ENCODE measurements at regions not wholly inside any gene's neighbourhood (a gene's known extent, or its start where the extent isn't known, plus 50 kb on each side); places are given as distances from the start of the nearest gene placed in this dataset.

- Histone ChIP-seq H3K36me3 (ENCODE audit: control insufficient read depth, insufficient read depth, low read length) (no peaks in the 10 kb centered on the region), H3K27me3 (replicated peaks; ENCODE audit: control insufficient read depth, insufficient read depth, low read length) (no peaks in the 10 kb centered on the region), H3K4me1 (no peaks in the 10 kb centered on the region), H3K4me3 (ENCODE audit: low read depth, low read length) (no peak overlapping the region), H3K9me3 (no peaks in the 10 kb centered on the region)
- TF ChIP-seq, protein P1, sequence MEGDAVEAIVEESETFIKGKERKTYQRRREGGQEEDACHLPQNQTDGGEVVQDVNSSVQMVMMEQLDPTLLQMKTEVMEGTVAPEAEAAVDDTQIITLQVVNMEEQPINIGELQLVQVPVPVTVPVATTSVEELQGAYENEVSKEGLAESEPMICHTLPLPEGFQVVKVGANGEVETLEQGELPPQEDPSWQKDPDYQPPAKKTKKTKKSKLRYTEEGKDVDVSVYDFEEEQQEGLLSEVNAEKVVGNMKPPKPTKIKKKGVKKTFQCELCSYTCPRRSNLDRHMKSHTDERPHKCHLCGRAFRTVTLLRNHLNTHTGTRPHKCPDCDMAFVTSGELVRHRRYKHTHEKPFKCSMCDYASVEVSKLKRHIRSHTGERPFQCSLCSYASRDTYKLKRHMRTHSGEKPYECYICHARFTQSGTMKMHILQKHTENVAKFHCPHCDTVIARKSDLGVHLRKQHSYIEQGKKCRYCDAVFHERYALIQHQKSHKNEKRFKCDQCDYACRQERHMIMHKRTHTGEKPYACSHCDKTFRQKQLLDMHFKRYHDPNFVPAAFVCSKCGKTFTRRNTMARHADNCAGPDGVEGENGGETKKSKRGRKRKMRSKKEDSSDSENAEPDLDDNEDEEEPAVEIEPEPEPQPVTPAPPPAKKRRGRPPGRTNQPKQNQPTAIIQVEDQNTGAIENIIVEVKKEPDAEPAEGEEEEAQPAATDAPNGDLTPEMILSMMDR (IDR thresholded peaks at IDR 0.05; ENCODE audit: insufficient read depth in 1 of 2, low read depth in 1 of 2, low read length in 1 of 2, severe bottlenecking in 1 of 2, unreplicated experiment in 1 of 2): no peak
- no TSS peak for BruUV-seq (replicated peaks)
- no peaks in the 10 kb centered on the region for H3K9me3 Mint-ChIP-seq (ENCODE audit: unreplicated experiment)
- no peak for DNase-seq
- no peaks in the 10 kb centered on the region for H3K36me3 Mint-ChIP-seq (ENCODE audit: insufficient read depth, unreplicated experiment)
- no peaks in the 10 kb centered on the region for H3K27me3 Mint-ChIP-seq (ENCODE audit: insufficient read depth, unreplicated experiment)
- intact Hi-C loops (cut with micrococcal nuclease; ENCODE audit: unreplicated experiment): no loop called here
- no peaks in the 10 kb centered on the region for H3K4me1 Mint-ChIP-seq (ENCODE audit: low read depth, unreplicated experiment)
- no peak overlapping the region for H3K4me3 Mint-ChIP-seq (ENCODE audit: unreplicated experiment)
- no peak overlapping the region for H3K27ac Mint-ChIP-seq (ENCODE audit: unreplicated experiment)
- ChIA-PET POLR2A (no interaction called here), CTCF (no interaction called here)
Measured at GRCh38 chr6:14459315-14459714, 341.7 kb downstream of the CD83 start.

DNA sequence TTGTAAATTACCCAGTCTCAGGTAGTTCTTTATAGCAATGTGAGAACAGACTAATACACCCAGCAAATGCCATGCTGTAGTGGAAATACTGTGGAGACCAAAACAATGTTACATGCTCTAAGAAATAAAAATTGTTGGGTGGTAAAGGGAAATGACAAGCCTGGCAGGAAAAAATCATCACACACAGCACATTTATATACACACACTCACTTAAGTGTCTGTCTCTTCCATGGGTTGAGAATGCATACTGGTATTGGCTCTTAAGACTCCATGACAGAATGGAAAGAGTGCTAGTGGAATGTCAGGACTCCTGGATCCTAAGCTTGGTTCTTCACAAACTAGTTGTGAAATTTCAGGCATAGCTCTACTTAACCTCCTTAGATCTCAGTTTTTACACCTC is 343.0 kb downstream of the CD83 start:
- intact Hi-C loops (cut with micrococcal nuclease; ENCODE audit: unreplicated experiment): no loop called here
- Histone ChIP-seq H3K4me3 (ENCODE audit: low read depth, low read length) (no peak overlapping the region), H3K9me3 (no peaks in the 10 kb centered on the region), H3K4me1 (no peaks in the 10 kb centered on the region), H3K36me3 (ENCODE audit: control insufficient read depth, insufficient read depth, low read length) (no peaks in the 10 kb centered on the region), H3K27me3 (replicated peaks; ENCODE audit: control insufficient read depth, insufficient read depth, low read length) (no peaks in the 10 kb centered on the region)
- CTCF ChIA-PET: no interaction called here
- Mint-ChIP-seq H3K9me3 (ENCODE audit: unreplicated experiment) (peaks cover 9% of the 10 kb centered on the region), H3K4me1 (ENCODE audit: low read depth, unreplicated experiment) (no peaks in the 10 kb centered on the region), H3K4me3 (ENCODE audit: unreplicated experiment) (no peak overlapping the region), H3K36me3 (ENCODE audit: insufficient read depth, unreplicated experiment) (no peaks in the 10 kb centered on the region), H3K27ac (ENCODE audit: unreplicated experiment) (no peak overlapping the region), H3K27me3 (ENCODE audit: insufficient read depth, unreplicated experiment) (no peaks in the 10 kb centered on the region)
- no peak for DNase-seq
- POLR2A ChIA-PET: no interaction called here
- TF ChIP-seq, protein P1 (IDR thresholded peaks at IDR 0.05; ENCODE audit: insufficient read depth in 1 of 2, low read depth in 1 of 2, low read length in 1 of 2, severe bottlenecking in 1 of 2, unreplicated experiment in 1 of 2): no peak
- no TSS peak for BruUV-seq (replicated peaks)

GRCh38 chr6:14462135-14462534 is 344.6 kb downstream of the CD83 start:
- CTCF ChIA-PET: no interaction called here
- no peaks in the 10 kb centered on the region for H3K4me1 Mint-ChIP-seq (ENCODE audit: low read depth, unreplicated experiment)

More at GRCh38 chr6:14462135-14462534, 344.6 kb downstream of the CD83 start:
- H3K9me3 Mint-ChIP-seq (ENCODE audit: unreplicated experiment): peaks cover 17% of the 10 kb centered on the region
- TF ChIP-seq, protein P1 (IDR thresholded peaks at IDR 0.05; ENCODE audit: insufficient read depth in 1 of 2, low read depth in 1 of 2, low read length in 1 of 2, severe bottlenecking in 1 of 2, unreplicated experiment in 1 of 2): no peak
- Histone ChIP-seq H3K4me3 (ENCODE audit: low read depth, low read length) (no peak overlapping the region), H3K27me3 (replicated peaks; ENCODE audit: control insufficient read depth, insufficient read depth, low read length) (no peaks in the 10 kb centered on the region), H3K4me1 (no peaks in the 10 kb centered on the region), H3K36me3 (ENCODE audit: control insufficient read depth, insufficient read depth, low read length) (no peaks in the 10 kb centered on the region), H3K9me3 (no peaks in the 10 kb centered on the region)
- no TSS peak for BruUV-seq (replicated peaks)
- H3K27me3 Mint-ChIP-seq (ENCODE audit: insufficient read depth, unreplicated experiment): no peaks in the 10 kb centered on the region
- DNase-seq: no peak
- intact Hi-C loops (cut with micrococcal nuclease; ENCODE audit: unreplicated experiment): no loop called here
- no peaks in the 10 kb centered on the region for H3K36me3 Mint-ChIP-seq (ENCODE audit: insufficient read depth, unreplicated experiment)
- POLR2A ChIA-PET: no interaction called here
- no peak overlapping the region for H3K4me3 Mint-ChIP-seq (ENCODE audit: unreplicated experiment)
- H3K27ac Mint-ChIP-seq (ENCODE audit: unreplicated experiment): no peak overlapping the region

Data from Caco-2 (cell line).